ENCODE measurements at regions not wholly inside any gene's neighbourhood (a gene's known extent, or its start where the extent isn't known, plus 50 kb on each side); places are given as distances from the start of the nearest gene placed in this dataset.
"Not testable (repeated sequence)": the region's sequence is repeated elsewhere in the genome, so short reads cannot be mapped to it uniquely, and the experiment has no call there.

- no peak for DNase-seq (ENCODE audit: low read depth)
These were observed 334.2 kb upstream of the CCNH start for GRCh38 chr5:87746891-87747377.

- no peak for DNase-seq (ENCODE audit: low read depth)
These were observed 333.6 kb upstream of the CCNH start for GRCh38 chr5:87746341-87746740.

- no peak for DNase-seq (ENCODE audit: low read depth)
These were observed 329.2 kb upstream of the CCNH start for GRCh38 chr5:87741881-87742280.

GRCh38 chr5:87735923-87736322 is 323.2 kb upstream of the CCNH start:
- DNase-seq (ENCODE audit: low read depth), result no peak

DNA sequence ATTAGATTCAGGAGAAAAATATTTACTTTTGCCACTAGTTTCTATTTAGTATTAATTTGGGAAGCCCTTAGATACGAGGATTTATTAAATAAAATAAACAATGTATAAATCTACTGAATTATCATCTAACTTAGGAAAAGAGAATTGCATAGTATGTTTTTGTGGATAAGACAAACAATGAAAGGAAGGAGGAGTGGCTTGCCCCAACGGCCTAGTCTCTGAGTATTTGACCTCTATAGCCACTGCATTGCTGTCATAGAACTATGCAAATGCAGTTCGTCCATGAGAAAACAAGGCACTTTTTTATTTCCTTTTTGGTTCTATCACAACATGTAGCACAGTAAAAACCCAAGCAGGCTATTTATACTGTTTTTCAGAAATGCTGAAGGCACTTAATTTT is 321.2 kb upstream of the CCNH start:
- DNase-seq (ENCODE audit: low read depth), result no peak

DNA sequence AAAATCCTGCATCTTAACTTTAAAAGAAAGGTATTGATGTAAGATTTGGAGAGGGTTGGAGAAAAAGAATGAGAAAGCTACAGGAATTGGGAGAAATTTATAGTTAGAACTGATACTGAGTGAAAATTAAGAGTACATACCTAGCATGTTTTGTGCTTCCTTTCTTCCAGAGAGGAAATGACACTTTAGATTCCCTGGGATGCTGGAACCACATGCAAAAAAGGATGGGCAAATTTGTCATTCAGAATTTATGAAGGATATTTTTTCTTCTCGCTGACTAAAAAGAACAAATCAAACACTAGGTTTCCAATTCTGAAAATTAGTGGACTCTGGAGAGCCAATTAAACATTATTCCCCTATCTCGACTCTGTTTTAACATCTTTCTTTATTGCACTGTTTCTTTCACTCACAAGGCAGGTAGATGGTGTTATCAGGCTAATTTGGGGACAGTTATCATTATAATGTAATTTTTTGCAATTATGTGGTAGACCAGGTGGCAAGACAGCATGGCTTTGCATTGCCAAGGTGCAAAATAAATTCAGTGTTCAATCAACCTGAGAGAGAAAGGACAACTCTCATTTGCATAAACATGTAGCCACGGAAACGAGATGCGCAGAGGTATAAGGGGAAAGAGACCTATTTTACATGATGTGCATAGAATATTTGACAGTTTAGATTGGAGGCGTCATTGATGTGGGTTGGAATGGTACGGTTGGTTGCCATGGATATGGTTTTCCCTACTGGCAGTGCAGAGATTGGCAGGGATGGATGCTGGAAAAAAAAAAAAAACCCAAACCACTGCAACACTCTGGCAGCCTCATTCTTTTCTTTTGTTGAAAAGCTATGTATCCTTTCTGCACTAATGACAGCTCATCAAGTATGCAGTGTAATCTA is 320.4 kb upstream of the CCNH start:
- DNase-seq (ENCODE audit: low read depth), result no peak

- no peak for DNase-seq (ENCODE audit: low read depth)
These were observed 317.1 kb upstream of the CCNH start for GRCh38 chr5:87729781-87730180.

DNA sequence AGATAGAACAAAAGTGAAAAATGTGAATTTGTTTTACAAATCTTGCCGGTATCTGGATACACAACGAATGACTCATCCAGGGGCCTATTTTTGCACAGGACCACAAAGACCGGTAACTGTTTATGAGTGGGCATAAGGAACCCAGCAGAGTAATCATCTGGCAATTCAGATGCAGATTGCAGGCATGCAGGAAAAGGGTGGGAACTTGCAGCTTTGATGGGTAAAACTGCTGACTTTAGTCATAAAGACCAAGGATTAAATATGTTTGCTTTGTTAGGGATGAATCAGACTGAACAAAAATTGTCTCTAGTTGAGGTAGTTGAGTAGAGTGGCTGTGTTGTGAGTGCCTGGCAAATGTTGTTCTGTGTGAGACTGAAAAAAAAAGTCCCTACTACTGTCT is 309.6 kb upstream of the CCNH start:
- DNase-seq (ENCODE audit: low read depth), result no peak

DNA sequence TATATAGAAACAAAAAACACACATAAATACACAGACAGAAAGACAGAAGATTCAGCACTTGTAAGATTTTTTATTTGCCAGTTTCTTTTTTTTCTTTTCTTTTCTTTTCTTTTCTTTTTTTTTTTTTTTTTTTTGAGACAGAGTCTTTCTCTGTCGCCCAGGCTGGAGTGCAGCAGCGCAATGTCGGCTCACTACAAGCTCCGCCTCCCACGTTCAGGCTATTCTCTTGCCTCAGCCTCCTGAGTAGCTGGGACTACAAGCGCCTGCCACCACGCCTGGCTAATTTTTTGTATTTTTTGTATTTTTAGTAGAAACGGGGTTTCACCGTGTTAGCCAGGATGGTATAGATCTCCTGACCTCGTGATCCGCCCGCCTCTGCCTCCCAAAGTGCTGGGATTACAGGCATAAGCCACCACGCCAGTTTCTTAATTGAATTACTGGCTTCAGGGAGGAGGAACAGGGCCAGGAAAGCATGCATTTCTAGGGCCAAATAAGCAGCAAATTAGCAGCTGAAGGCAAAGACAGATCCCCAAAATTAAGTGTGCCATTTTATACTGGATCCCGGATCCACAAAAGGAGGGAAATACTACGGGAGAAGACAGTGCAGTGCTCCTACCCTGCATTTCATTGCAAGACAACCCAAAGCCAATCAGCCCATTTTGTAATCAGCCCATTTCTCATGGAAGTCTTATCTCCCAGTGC is 305.6 kb upstream of the CCNH start:
- DNase-seq (ENCODE audit: low read depth), result not testable (repeated sequence)

- no peak for DNase-seq (ENCODE audit: low read depth)
These were observed 305.0 kb upstream of the CCNH start for GRCh38 chr5:87717761-87718160.

- no peak for DNase-seq (ENCODE audit: low read depth)
These were observed 293.1 kb upstream of the CCNH start for GRCh38 chr5:87705876-87706275.

DNA sequence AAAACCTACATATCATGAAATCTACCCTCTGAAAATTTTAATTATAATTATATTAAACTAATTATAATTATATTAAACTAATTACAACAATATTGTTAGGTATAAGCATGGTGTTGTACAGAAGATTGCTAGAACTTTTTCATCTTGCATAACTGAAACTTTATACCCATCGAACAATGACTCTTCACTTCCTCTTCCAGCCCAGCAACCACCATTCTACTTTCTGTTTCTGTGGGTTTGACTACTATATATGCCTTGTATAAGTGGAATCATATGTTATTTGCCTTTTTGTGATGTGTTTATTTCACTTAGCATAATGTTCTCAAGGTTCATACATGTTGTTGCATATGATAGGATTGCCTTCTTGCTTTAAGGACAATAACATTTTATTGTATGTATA is 274.2 kb upstream of the CCNH start:
- DNase-seq (ENCODE audit: low read depth), result no peak

DNA sequence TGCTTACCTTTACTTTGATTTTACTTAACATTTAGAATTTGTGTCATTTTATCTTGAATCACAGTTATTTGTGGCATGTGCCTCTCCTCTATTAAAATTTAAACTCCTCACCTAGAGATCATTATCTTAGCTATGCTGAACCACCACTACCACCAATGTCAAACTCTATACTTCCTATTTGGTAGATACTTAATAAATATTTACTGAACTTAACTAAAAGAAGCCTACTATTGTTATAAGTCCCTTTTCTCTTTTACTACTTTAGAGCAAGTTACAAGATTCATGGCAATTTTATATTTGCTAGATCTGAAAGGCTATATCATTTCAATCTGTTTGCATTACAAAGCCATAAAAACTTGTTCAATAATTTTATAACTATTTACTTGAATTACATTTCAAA is 273.3 kb upstream of the CCNH start:
- no peak for DNase-seq (ENCODE audit: low read depth)

GRCh38 chr5:87674235-87674634 is 261.5 kb upstream of the CCNH start:
- DNase-seq (ENCODE audit: low read depth), result no peak

GRCh38 chr5:87671146-87671545 is 258.4 kb upstream of the CCNH start:
- no peak for DNase-seq (ENCODE audit: low read depth)

DNA sequence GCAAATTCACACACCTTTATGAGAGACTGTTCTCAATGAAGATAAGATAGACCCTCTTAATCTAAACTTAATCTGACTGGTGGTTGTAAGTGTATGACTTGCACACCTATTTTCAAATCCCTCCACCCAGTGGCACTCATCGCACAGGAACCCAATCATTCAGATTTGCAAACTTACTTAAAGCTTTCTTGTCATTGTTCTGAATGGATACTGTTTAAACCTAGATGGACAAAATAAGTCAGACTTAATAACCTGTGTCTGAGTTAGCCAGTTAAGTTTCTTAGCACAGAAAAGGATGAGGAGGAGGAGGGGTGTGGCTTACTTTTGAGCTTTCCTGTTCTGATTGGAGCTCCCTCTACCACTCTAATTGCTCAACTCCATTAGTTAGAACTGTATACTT is 252.4 kb upstream of the CCNH start:
- DNase-seq (ENCODE audit: low read depth), result no peak

GRCh38 chr5:87661784-87662566 is 249.2 kb upstream of the CCNH start:
- DNase-seq (ENCODE audit: low read depth), result no peak

GRCh38 chr5:87653242-87653641 is 240.5 kb upstream of the CCNH start:
- no peak for DNase-seq (ENCODE audit: low read depth)

- DNase-seq (ENCODE audit: low read depth), result no peak
These were observed 237.6 kb upstream of the CCNH start for GRCh38 chr5:87650284-87650683.

DNA sequence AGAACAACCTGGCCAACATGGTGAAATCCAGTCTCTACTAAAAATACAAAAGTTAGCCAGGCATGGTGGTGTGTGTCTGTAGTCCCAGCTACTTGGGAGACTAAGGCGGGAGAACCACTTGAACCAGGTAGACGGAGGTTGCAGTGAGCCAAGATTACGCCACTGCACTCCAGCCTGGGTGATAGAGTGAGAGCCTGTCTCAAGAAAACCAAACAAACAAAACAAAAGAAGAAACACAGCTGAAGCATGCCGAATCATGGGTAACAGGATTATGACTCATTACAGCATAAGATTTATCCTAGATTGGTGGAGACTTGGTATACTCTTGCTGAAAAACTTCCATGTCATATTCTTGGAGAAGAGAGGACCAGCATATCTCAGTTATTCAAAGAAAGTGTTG is 236.7 kb upstream of the CCNH start:
- DNase-seq (ENCODE audit: low read depth), result no peak

DNA sequence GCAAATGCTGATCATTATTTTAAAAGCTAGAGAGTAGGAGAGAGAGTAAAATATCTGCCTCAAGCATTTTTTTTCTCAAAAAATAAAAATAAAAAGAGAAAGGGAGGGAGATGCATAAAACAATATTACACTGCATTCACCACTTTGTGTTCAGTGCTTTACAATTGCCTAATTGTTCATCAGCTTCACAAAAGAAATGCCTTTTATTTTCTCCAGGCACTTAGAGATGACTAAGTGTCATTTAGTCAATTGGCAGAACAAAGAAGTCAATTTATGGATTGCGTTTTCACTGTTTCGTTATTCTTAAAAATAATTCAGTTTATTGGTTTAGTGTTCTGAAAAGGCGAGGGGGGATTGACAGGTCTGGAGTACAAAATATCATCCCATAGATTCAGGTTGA is 232.5 kb upstream of the CCNH start:
- no peak for DNase-seq (ENCODE audit: low read depth)

DNA sequence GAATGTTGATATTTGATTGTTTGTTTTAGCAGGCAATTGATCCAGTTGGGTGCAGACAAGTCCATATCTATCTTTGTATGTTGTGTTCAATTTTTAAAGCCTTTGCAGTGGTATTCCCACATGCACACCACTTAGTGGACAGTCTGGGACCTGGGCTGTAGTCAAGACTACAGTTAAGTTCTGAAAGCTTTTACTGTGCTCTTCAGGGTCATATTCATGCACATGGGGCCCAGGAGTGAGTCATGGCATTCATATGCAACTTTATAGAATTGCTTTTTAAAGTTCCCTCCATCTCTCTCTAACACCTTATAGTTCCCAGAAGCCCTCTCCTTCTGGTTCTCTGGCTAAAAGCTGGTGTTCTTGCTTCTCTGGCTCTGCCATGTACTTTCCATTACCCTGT is 228.2 kb upstream of the CCNH start:
- DNase-seq (ENCODE audit: low read depth), result no peak

DNA sequence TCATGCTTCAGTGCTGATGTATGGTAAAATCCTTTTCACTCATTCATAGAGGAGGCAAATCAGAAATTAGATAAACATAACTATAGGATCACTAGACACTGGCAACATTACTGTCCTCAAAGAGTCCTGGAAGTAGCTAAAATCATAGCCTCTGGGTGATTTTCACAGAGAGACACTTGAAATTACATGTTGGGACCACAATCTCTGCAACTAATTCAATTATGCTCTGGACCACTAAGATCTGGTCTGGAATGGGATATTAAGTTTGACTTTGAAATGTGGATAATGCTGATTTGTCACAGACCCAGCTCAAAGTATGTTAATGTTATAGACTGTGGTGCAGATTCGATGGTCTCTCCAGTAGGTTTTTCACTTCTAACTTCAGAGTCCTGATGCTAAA is 214.6 kb upstream of the CCNH start:
- no peak for DNase-seq (ENCODE audit: low read depth)
